Liver (tissue), 3 donors: ENCODE measurements at regions not wholly inside any gene's neighbourhood (a gene's known extent, or its start where the extent isn't known, plus 50 kb on each side); places are given as distances from the start of the nearest gene placed in this dataset.

Source experiments
- ATF3 ChIP-seq: IDR thresholded peaks from 2 replicates; pipeline ENCODE4 v1.6.1; 2016; ENCODE audit warnings: antibody characterized with exemption
- CTCF ChIP-seq: fragments of 150-350 bp; IDR thresholded peaks from 2 replicates; pipeline ENCODE4 v1.5.1; 2017; ENCODE audit warnings: improper control_type of control experiment, low read depth, low read length; ENCODE audit not compliant: missing input control
- GABPA ChIP-seq, 2 donors: IDR thresholded peaks in 1 of 2; conservative IDR thresholded peaks in 1 of 2; 2 replicates each; pipeline ENCODE4 v1.6.1; 2016; ENCODE audit warnings: antibody characterized with exemption in 2 of 2, mild to moderate bottlenecking in 1 of 2, moderate library complexity in 1 of 2
- NR2F2 ChIP-seq: IDR thresholded peaks from 2 replicates; pipeline ENCODE4 v1.6.1; 2016; ENCODE audit warnings: antibody characterized with exemption
- TF ChIP-seq, protein P1 (sequence below): IDR thresholded peaks from 2 replicates; pipeline ENCODE4 v1.6.1; 2016; ENCODE audit warnings: antibody characterized with exemption
- donor health status: healthy.
- donor health status: healthy.

DNA sequence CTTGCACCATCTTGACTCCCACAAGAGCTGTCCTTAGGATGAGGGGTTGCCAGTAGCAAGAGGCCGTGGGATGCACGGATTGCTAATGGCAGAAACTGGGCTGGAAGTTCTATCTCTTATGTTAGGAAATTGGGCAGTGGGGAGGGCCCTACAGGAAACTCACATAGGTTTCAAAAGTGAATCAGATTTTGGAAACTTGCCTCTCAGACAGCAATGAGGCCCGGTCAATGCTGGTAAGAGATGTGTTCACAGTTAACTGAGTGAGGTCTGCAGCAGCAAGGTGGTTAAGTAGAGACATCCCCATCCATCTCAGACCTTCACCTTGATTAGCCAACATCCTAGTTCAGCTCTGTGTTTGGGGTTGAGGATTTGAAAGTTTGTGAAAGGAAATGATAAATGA lies 164.7 kb downstream of the ABCA8 start:
- TF ChIP-seq CTCF: no peak
- TF ChIP-seq ATF3: no peak
- TF ChIP-seq GABPA (IDR thresholded peaks at IDR 0.05 in 1 of 2, conservative IDR thresholded peaks at IDR 0.05 in 1 of 2): no peak
- TF ChIP-seq NR2F2: no peak
- TF ChIP-seq, protein P1, sequence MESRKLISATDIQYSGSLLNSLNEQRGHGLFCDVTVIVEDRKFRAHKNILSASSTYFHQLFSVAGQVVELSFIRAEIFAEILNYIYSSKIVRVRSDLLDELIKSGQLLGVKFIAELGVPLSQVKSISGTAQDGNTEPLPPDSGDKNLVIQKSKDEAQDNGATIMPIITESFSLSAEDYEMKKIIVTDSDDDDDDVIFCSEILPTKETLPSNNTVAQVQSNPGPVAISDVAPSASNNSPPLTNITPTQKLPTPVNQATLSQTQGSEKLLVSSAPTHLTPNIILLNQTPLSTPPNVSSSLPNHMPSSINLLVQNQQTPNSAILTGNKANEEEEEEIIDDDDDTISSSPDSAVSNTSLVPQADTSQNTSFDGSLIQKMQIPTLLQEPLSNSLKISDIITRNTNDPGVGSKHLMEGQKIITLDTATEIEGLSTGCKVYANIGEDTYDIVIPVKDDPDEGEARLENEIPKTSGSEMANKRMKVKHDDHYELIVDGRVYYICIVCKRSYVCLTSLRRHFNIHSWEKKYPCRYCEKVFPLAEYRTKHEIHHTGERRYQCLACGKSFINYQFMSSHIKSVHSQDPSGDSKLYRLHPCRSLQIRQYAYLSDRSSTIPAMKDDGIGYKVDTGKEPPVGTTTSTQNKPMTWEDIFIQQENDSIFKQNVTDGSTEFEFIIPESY: no peak
